T-cell (primary cell): ENCODE measurements at regions not wholly inside any gene's neighbourhood (a gene's known extent, or its start where the extent isn't known, plus 50 kb on each side); places are given as distances from the start of the nearest gene placed in this dataset.
"Not testable (repeated sequence)": the region's sequence is repeated elsewhere in the genome, so short reads cannot be mapped to it uniquely, and the experiment has no call there.

Experiments used
- ATAC-seq, 4 experiments: fragments of 200-7000 bp in 3 of 4; fragments of 150-1000 bp in 1 of 4; cut with Tn5 transposase; replicated peaks in 1 of 4; 1 replicate in 3 of 4; 2 replicates in 1 of 4; pipeline ENCODE4 v1.10.0; 2021; ENCODE audit warnings: moderate library complexity in 3 of 4, mild to moderate bottlenecking in 2 of 4, moderate number of reproducible peaks in 1 of 4
- CTCF ChIA-PET, 2 donors: fragments of 300-600 bp; sonication (Branson Sonifier 250); formaldehyde crosslinking; loops; one replicate each; lab custom pipeline; 2022; ENCODE audit warnings: antibody characterized with exemption in 2 of 2; lab: Charles Lee
- POLR2A ChIA-PET, 2 donors: fragments of 300-600 bp; sonication (Branson Sonifier 250); formaldehyde crosslinking; loops; one replicate each; lab custom pipeline; 2022; ENCODE audit warnings: antibody characterized with exemption in 2 of 2; lab: Charles Lee
- DNase-seq, 35 experiments: peaks; one replicate each; pipeline versions ENCODE4 v3.0.0 to v3.0.0-alpha.2; 2013 to 2023
- H3K27ac ChIP-seq: one replicate; pipeline ENCODE4 v1.5.1; 2013; ENCODE audit warnings: low read length
- H3K27me3 ChIP-seq, 2 experiments: replicated peaks in 1 of 2; 1 replicate in 1 of 2; 2 replicates in 1 of 2; pipeline versions ENCODE4 v1.6.1 to v1.7.0; 2013; ENCODE audit warnings: low read length in 1 of 2, mixed read lengths in 1 of 2; ENCODE audit not compliant: control insufficient read depth in 2 of 2, insufficient read depth in 2 of 2; ENCODE audit errors: extremely low read depth in 1 of 2
- H3K36me3 ChIP-seq, 2 donors: 1 replicate in 1 of 2; 2 replicates in 1 of 2; pipeline versions ENCODE4 v1.6.1 to v1.7.0; 2013; ENCODE audit warnings: low read length in 1 of 2; ENCODE audit not compliant: control insufficient read depth in 2 of 2, insufficient read depth in 1 of 2; ENCODE audit errors: extremely low read depth in 1 of 2
- H3K4me1 ChIP-seq, 2 experiments: 1 replicate in 1 of 2; 2 replicates in 1 of 2; pipeline versions ENCODE4 v1.6.1 to v1.7.0; 2013; ENCODE audit warnings: low read length in 2 of 2, mixed read lengths in 1 of 2; ENCODE audit not compliant: insufficient read depth in 2 of 2, control insufficient read depth in 1 of 2; ENCODE audit errors: extremely low read depth in 1 of 2
- H3K4me3 ChIP-seq, 2 donors: 1 replicate in 1 of 2; 2 replicates in 1 of 2; pipeline versions ENCODE4 v1.5.1 to v1.7.0; 2013; ENCODE audit warnings: mild to moderate bottlenecking in 2 of 2, low read length in 1 of 2, moderate library complexity in 1 of 2; ENCODE audit not compliant: control insufficient read depth in 1 of 2; ENCODE audit errors: extremely low read depth in 1 of 2
- H3K9me3 ChIP-seq: 2 replicates; pipeline ENCODE4 v1.7.0; 2013
- H3K27ac Mint-ChIP-seq, 2 donors: one replicate each; pipeline ENCODE4 v1.8.0; 2020 to 2021; ENCODE audit warnings: mild to moderate bottlenecking in 2 of 2, mixed read lengths in 2 of 2
- H3K27me3 Mint-ChIP-seq, 2 donors: one replicate each; pipeline ENCODE4 v1.8.0; 2021 to 2022; ENCODE audit warnings: mixed read lengths in 2 of 2
- H3K36me3 Mint-ChIP-seq: one replicate; pipeline ENCODE4 v1.8.0; 2021; ENCODE audit warnings: mixed read lengths
- H3K4me1 Mint-ChIP-seq, 3 donors: one replicate each; pipeline ENCODE4 v1.8.0; 2020 to 2022; ENCODE audit warnings: mixed read lengths in 3 of 3, mild to moderate bottlenecking in 1 of 3
- H3K4me3 Mint-ChIP-seq, 3 donors: one replicate each; pipeline ENCODE4 v1.8.0; 2020 to 2022; ENCODE audit warnings: mild to moderate bottlenecking in 3 of 3, mixed read lengths in 3 of 3, moderate library complexity in 3 of 3
- H3K9me3 Mint-ChIP-seq, 3 donors: one replicate each; pipeline ENCODE4 v1.8.0; 2020 to 2022; ENCODE audit warnings: mixed read lengths in 3 of 3
- WGBS: methylation state at CpG from one replicate; pipeline ENCODE4 v1.1.5; 2013; ENCODE audit warnings: missing lambda C conversion rate; ENCODE audit not compliant: insufficient coverage; 5-methylcytosine and 5-hydroxymethylcytosine counted together

DNA sequence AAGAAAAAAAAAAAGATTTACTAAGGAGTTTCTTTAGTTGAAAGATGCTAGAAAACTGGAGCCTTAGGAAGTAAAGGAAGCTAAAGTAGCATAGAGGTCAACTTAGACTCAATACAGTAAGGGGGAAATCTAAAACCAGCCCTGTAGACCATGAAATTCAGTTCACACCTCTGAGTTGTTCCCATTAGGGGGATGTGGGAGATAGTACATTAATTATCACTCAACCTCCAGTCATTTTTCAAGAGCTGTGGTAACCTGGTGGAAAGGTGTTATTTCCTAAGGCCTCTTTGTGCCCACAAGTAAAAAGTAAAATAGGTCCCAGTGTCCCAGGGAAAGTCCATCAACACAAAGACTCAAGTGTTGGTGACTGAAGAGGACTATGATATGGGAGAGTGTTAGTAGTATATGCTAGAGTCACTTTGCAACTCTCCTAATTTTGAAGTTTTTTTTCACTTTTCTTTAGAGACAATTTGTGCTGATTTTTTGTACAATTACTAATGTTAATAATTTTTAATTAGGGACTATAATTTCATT, 1274.4 kb upstream of the EPHA6 start:
- ATAC-seq (no peak), DNase-seq (no peak)
- no peak overlapping the region for H3K27ac ChIP-seq
- H3K36me3 ChIP-seq = no peaks in the 10 kb centered on the region
- H3K9me3 ChIP-seq = no peaks in the 10 kb centered on the region
- Mint-ChIP-seq H3K4me3 (no peak overlapping the region), H3K27ac (no peak overlapping the region), H3K4me1 (no peaks in the 10 kb centered on the region), H3K9me3 (peaks cover 4 to 10% (median 9%) of the 10 kb centered on the region in 3 donors), H3K36me3 (no peaks in the 10 kb centered on the region), H3K27me3 (no peaks in the 10 kb centered on the region)
- H3K27me3 ChIP-seq = no peaks in the 10 kb centered on the region
- CTCF ChIA-PET = no interaction called here
- POLR2A ChIA-PET = no interaction called here
- H3K4me3 ChIP-seq = no peak overlapping the region
- no peaks in the 10 kb centered on the region for H3K4me1 ChIP-seq

DNA sequence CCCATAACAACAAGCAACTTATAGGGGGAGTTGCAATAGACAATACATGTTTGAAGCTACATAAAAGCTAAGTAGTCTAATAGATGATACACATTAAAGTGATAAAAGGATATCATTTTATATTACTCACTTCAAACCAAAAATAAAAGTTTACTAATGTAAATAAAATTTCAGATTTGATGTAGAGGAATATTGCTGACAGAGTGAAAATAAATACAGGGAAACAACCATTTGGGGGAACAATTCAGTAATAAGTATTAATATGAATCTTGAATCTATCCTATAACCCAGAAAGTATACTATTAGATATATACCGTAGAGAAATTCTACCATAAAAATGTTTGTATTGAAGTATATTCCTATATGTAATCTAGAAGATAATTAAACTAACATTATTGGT, 1248.9 kb upstream of the EPHA6 start:
- no peaks in the 10 kb centered on the region for H3K27me3 Mint-ChIP-seq
- H3K9me3 ChIP-seq = no peaks in the 10 kb centered on the region
- WGBS = no CpG with 5 or more reads among the region's 1 CpG
- CTCF ChIA-PET = no interaction called here
- no peaks in the 10 kb centered on the region for H3K4me1 Mint-ChIP-seq
- no peak overlapping the region for H3K4me3 ChIP-seq
- no peaks in the 10 kb centered on the region for H3K36me3 Mint-ChIP-seq
- H3K36me3 ChIP-seq = no peaks in the 10 kb centered on the region
- H3K27ac ChIP-seq = no peak overlapping the region
- peaks cover 18 to 20% (median 19%) of the 10 kb centered on the region in 3 donors for H3K9me3 Mint-ChIP-seq
- H3K27me3 ChIP-seq = no peaks in the 10 kb centered on the region
- POLR2A ChIA-PET = no interaction called here
- ATAC-seq (no peak), DNase-seq (no peak)
- H3K4me3 Mint-ChIP-seq = no peak overlapping the region
- H3K4me1 ChIP-seq = no peaks in the 10 kb centered on the region
- H3K27ac Mint-ChIP-seq = no peak overlapping the region

DNA sequence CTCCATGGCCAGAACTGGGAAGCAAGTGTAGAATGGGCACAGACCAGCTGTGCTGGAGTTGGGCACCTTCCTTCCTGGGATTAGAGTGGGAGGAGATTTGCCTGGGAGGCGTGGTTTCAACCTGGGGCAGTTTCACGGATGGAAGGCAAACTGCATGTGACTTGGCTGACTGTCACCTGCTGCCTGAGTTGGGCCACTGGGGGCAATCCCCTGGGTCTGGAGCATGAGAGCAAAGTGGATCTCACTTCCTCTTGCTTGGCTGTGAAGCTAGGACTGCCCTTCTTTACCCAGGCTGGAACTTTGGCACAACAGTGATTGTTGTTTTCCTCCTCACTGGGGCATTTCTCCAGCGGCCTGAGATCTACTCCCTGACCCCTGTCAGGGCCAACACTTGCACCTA, 1247.0 kb upstream of the EPHA6 start:
- Histone ChIP-seq H3K36me3 (no peaks in the 10 kb centered on the region), H3K9me3 (no peaks in the 10 kb centered on the region), H3K27ac (no peak overlapping the region), H3K4me1 (no peaks in the 10 kb centered on the region), H3K27me3 (no peaks in the 10 kb centered on the region), H3K4me3 (no peak overlapping the region)
- ChIA-PET CTCF (no interaction called here), POLR2A (no interaction called here)
- Mint-ChIP-seq H3K9me3 (peaks cover 18 to 20% (median 19%) of the 10 kb centered on the region in 3 donors), H3K27me3 (no peaks in the 10 kb centered on the region), H3K4me1 (no peaks in the 10 kb centered on the region), H3K27ac (no peak overlapping the region), H3K4me3 (no peak overlapping the region), H3K36me3 (no peaks in the 10 kb centered on the region)
- ATAC-seq (no peak), DNase-seq (no peak)
- WGBS = 73% methylated on average over 3 of the region's 3 CpGs

DNA sequence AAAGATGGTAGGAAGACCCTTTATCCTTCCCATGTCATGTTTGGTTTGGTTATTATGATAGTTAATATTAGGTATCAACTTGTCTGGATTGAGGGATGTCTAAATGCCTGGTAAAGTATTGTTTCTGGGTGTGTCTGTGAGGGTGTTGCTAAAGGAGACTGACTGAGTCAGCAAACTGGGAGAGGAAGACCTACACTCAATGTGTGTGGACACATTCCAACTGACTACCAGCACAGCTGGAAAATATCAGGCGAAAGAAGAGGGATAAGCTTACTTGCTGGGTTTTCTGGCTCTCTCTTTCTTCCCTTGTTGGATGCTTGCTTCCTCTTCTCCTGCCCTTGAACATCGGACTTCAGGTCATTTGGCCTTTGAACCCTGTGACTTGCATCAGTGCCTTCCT, 1227.6 kb upstream of the EPHA6 start:
- Mint-ChIP-seq H3K4me1 (no peaks in the 10 kb centered on the region), H3K27ac (no peak overlapping the region), H3K36me3 (no peaks in the 10 kb centered on the region), H3K9me3 (peaks cover 3 to 11% (median 6%) of the 10 kb centered on the region in 3 donors), H3K4me3 (no peak overlapping the region), H3K27me3 (no peaks in the 10 kb centered on the region)
- no peaks in the 10 kb centered on the region for H3K36me3 ChIP-seq
- H3K4me1 ChIP-seq = no peaks in the 10 kb centered on the region
- 67% methylated on average over 1 of the region's 2 CpGs for WGBS
- no peak overlapping the region for H3K4me3 ChIP-seq
- POLR2A ChIA-PET = no interaction called here
- H3K27ac ChIP-seq = no peak overlapping the region
- H3K9me3 ChIP-seq = no peaks in the 10 kb centered on the region
- CTCF ChIA-PET = no interaction called here
- DNase-seq = no peak
- ATAC-seq = no peak
- H3K27me3 ChIP-seq = no peaks in the 10 kb centered on the region

DNA sequence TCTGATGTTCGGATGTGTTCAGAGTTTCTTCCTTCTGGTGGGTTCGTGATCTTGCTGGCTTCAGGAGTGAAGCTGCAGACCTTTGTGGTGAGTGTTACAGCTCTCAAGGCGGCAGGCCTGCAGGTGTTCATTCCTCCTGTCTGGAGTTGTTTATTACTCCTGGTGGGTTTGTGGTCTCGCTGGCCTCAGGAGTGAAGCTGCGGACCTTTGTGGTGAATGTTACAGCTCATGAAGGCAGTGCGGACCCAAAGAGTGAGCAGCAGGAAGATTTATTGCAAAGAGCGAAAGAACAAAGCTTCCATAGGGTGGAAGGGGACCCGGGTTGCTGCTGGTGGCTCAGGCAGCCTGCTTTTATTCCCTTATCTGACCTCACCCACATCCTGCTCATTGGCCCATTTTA, 1226.8 kb upstream of the EPHA6 start:
- H3K27ac ChIP-seq, H3K27me3 Mint-ChIP-seq, CTCF ChIA-PET, ATAC-seq, H3K4me3 Mint-ChIP-seq, H3K27ac Mint-ChIP-seq, H3K4me3 ChIP-seq, H3K36me3 ChIP-seq, DNase-seq, H3K36me3 Mint-ChIP-seq, H3K4me1 ChIP-seq, POLR2A ChIA-PET, H3K4me1 Mint-ChIP-seq, H3K27me3 ChIP-seq, H3K9me3 ChIP-seq: not testable (repeated sequence)
- 11% methylated on average over 5 of the region's 8 CpGs for WGBS
- H3K9me3 Mint-ChIP-seq = peaks cover 4 to 13% (median 6%) of the 10 kb centered on the region in 3 donors

DNA sequence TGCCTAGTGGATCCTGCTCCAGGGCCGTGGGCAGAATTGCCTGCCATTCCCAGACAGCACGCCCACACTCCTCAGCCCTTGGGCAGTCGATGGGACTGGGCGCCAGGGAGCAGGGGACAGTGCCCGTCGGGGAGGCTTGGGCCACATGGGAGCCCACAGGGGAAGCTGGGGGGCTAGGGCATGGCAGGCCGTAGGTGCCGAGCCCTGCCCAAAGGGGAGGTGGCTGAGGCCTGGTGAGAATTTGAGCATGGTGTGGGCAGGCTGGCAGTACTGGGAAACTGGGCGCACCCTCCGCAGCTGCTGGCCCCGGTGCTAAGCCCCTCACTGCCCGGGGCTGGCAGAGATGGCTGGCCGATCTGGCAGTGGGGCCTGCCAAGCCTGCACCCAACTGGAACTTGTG, 1225.9 kb upstream of the EPHA6 start:
- Mint-ChIP-seq H3K27ac (no peak overlapping the region), H3K4me1 (no peaks in the 10 kb centered on the region), H3K4me3 (no peak overlapping the region), H3K36me3 (no peaks in the 10 kb centered on the region), H3K27me3 (no peaks in the 10 kb centered on the region), H3K9me3 (peaks cover 6 to 13% (median 9%) of the 10 kb centered on the region in 3 donors)
- Histone ChIP-seq H3K27me3 (no peaks in the 10 kb centered on the region), H3K4me1 (no peaks in the 10 kb centered on the region), H3K27ac (no peak overlapping the region), H3K9me3 (no peaks in the 10 kb centered on the region), H3K4me3 (no peak overlapping the region), H3K36me3 (no peaks in the 10 kb centered on the region)
- ATAC-seq (no peak), DNase-seq (no peak)
- POLR2A ChIA-PET = no interaction called here
- WGBS = 85% methylated on average over 11 of the region's 13 CpGs
- CTCF ChIA-PET = no interaction called here

DNA sequence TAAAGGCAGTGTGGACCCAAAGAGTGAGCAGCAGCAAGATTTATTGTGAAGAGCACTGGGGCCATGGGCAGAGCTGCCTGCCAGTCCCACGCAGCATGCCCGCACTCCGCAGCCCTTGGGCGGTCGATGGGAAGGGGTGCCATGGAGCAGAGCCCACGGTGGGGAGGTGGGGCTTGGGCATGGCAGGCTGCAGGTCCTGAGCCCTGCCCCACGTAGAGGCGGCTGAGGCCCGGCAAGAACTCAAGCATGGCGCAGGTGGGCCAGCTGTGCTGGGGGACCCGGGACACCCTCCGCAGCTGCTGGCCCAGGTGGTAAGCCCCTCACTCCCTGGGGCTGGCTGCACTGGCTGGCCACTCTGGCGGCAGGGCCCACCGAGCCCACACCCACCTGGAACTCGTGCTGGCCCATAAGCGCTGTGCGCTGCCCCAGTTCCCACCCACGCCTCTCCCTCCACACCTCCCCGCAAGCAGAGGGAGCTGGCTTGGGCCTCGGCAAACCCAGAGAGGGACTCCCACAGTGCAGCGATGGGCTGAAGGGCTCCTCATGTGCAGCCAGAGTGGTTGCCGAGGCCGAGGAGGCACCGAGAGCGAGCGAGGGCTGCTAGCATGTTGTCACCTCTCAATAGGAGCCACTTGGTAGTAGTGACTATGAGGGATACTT, 1218.8 kb upstream of the EPHA6 start:
- H3K4me3 ChIP-seq = no peak overlapping the region
- DNase-seq = no peak
- H3K4me3 Mint-ChIP-seq = no peak overlapping the region
- no peak overlapping the region for H3K27ac ChIP-seq
- 89% methylated on average over 26 of the region's 26 CpGs for WGBS
- no peak overlapping the region for H3K27ac Mint-ChIP-seq
- no peaks in the 10 kb centered on the region for H3K36me3 Mint-ChIP-seq
- ATAC-seq = no peak
- CTCF ChIA-PET = no interaction called here
- no peaks in the 10 kb centered on the region for H3K9me3 ChIP-seq
- no peaks in the 10 kb centered on the region for H3K27me3 Mint-ChIP-seq
- no peaks in the 10 kb centered on the region for H3K27me3 ChIP-seq
- H3K4me1 Mint-ChIP-seq = no peaks in the 10 kb centered on the region
- no peaks in the 10 kb centered on the region for H3K36me3 ChIP-seq
- POLR2A ChIA-PET = no interaction called here
- H3K4me1 ChIP-seq = no peaks in the 10 kb centered on the region
- peaks cover 4 to 6% (median 6%) of the 10 kb centered on the region in 3 donors for H3K9me3 Mint-ChIP-seq
